GM21381 (cell line): ENCODE measurements at regions not wholly inside any gene's neighbourhood (a gene's known extent, or its start where the extent isn't known, plus 50 kb on each side); places are given as distances from the start of the nearest gene placed in this dataset.

Experiments
- ATAC-seq: cut with Tn5 transposase; IDR thresholded peaks from one replicate; pipeline ENCODE4 v1.9.1; 2021; ENCODE audit warnings: mild to moderate bottlenecking, moderate library complexity; ENCODE audit not compliant: unreplicated experiment

DNA sequence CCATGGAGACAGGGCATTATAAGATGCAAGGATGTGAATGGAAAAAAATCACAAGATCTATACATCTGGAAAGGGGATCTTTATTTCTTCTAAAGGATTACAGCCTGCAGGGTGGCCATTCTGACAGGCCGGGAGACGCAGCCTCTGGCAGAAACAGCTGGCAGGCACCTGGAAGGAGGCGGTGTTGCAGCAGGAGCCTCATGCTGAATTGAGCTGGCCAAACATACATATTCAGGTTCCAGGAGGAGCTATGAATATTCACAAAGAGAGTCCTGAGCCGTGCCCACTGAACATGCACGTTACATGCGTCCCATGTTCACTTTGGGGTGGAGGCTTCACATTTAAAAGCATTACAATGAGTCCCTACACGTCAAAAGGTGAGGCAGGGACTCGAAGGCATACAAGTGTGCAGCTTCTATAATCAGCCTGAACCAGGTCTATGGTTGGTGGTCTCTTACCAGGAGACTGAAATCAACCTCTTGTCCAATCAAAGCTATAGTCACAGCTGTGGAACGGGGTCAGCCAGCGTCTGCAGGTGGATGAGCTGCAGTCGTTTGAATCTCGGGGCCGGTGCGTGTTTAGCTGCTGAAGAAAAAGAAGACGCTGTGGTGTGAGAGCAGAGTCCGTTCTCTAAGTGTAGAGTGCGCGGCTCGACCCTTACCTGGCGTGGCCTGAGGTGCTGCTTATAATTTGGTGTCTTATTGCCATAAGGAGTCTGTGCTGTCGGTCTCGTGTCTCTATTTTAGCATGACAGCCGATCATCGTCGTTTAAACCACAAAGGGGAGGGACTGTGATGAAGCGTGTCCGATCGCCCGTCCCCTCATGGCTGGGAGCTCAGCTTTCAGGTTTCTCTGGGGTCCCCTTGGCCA, 183.0 kb downstream of the ETS2 start:
- ATAC-seq: no peak

GRCh38 chr21:38987633-38988508, 182.1 kb downstream of the ETS2 start:
- no peak for ATAC-seq

- no peak for ATAC-seq
Observed at GRCh38 chr21:38986806-38987632, 181.3 kb downstream of the ETS2 start.

DNA sequence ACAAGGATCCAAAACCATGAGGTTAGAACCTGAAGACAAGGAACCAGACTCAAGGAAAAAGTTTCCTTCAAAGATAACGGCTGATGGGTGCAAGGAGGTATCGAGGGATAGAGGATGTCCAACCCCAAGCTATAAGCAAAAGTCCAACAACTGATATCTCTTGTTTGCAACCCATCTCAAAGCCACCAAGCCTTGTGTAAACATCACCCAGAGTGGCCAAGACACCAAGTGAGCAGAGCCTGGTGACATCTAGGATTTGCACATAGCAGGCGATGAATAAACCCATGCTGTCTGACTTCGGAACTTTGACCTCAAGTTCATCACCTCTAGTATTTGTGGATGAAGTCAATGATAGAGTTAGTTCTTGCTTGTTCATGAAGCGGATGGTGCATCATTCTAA, 180.7 kb downstream of the ETS2 start:
- ATAC-seq: no peak

DNA sequence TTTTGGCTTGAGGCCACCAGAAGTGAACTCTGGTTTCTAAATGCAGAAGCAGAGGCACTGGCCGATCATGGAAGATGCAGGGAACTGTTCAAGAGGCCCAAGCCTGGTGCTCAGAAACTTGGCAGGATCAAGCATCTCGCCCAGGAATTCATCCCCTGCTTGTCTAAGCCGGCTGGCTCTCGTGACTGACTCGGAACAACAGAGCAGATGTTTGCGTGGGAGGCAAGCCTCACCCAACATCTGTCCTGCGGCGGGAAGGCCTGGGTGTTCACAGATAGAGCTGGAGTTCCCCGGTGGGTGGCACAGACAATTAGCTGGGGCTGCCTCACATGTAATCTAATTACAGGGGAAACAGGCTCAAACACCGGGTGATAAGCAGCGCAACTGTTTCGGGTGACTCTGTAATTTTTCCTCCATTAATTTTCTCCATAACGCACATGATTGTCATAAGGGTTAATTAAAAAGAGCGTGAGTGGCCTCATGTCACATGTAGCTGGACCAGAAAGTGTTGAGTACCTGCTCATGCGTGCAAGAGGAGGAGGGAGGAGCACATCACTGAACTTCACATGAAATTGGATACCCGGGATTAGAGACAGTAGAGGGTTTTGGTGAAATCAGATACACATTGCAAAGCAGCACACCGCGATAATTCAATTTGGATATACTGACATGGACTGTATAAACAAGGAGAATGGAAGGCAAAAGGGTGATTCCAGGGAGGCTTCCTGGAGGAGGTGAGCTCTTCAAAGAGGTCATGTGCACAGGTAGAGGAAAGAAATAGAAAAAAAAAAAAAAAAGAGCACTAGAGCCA, 180.0 kb downstream of the ETS2 start:
- ATAC-seq: peak; percentile 57

GRCh38 chr21:38984982-38985567, 179.3 kb downstream of the ETS2 start:
- ATAC-seq: no peak

DNA sequence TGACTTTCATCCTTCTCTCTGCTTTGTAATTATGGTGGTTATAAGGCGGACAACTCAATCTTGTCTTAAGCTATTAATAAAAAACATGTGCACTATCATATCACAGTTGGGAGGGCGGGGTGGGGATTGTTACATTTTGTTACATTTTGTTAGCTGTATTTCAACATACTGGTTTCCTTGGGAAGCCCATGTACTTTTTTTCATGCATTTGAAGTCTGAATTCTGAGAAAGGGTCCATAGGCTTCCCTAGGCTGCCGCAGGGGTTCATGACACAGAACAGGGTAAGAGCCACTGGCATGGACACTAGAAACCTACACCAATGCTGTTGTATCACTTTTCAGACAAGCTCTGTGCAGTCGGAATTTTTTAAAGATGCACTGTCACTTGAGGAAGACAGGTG, 178.8 kb downstream of the ETS2 start:
- no peak for ATAC-seq

GRCh38 chr21:38983560-38983959, 177.8 kb downstream of the ETS2 start:
- no peak for ATAC-seq

DNA sequence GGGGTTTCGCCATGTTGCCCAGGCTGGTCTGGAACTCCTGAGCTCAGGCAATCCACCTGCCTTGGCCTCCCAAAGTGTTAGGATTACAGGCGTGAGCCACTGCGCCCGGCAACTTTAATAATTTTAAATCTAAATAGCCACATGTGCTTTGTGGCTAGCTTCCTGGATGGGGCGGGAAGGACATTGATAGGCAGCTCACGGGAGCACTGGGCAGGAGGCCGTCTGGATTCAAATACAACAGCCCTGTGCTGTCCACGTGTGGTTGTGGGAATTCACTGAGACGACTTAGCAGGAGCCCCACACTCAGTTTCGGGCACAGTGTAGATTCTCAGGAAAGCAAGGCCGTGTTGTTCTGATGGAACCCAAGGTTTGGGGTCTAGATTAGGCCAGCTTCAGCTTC, 177.1 kb downstream of the ETS2 start:
- ATAC-seq: no peak

GRCh38 chr21:38982096-38982495, 176.4 kb downstream of the ETS2 start:
- ATAC-seq: no peak

DNA sequence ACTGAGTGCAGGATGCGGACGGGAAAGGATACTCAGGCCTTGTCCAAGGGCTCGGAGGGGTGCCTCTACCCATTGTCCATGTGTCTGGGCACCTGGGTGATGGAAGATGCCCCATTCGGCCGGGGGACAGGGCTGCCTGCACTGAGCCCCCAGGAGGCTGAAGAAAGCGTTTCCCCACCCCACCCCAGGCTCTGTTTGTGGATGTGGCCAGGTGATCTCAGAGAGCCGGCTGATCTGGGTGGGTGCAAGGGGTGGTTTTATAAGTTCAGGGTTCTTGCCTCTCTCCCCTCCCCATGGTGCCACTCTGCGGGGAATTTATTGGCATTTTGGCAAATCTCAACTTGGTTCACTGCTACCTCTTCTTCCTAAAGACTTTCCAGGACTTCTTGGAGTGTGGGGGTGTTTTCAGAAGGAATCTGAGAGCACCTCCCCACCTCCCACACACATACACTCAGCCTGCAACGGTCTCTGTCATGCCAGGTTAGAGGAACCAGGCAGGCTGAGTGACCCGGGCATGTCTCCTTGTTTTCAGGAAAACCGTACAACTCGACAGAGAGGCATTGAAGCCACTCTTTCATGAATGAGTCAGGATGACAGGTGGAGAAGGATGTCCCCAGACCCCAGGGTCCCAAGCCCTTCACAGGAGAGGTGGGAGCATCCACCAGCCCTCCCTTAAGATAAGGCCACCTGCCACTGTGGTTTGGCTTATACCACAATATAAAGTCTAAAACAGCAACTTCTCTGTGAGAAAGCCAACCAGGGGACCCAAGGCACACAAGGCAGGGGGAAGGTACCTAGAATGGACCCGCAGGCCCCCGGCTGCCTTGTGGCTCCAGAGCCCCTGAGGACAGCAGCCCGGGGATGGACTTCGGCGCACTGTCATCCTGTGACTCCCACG, 174.9 kb downstream of the ETS2 start:
- ATAC-seq: no peak

DNA sequence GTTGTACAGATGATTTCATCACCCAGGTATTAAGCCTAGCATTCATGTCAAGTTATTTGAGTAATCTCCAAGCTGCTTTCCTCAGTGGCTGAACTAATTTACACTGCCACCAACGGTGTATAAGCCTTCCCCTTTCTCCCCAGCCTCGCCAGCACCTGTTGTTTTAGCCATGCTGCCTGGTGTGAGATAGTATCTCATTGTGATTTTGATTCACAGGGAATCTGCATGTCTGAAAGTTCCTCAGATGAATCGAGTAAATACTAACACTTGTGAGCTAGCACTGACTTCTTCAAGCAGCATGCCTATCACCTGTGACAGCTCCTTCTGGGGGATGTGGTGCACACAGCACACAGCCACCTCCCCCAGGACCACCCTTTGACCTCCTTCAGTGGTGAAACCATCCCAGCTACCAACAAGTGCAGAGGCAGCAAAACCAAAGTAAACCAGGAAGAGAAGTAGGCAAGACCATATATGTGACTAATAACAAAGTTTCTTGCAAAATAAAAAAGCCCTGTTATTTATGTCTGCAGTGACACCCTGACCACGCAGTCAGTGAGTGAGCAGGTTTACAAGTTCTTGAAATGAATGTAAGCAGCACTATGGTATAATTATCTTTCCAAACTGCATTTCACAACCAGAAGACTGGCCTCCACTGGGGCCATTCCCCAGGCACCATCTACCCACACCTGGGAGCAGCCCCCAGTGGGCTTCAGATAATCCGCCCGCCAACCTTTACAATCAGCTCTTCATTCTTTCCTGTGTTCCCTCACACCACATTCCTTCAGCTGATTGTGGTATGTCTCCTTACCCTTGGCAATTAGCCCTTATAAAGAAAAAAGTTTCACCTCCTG, 173.8 kb downstream of the ETS2 start:
- ATAC-seq: no peak

DNA sequence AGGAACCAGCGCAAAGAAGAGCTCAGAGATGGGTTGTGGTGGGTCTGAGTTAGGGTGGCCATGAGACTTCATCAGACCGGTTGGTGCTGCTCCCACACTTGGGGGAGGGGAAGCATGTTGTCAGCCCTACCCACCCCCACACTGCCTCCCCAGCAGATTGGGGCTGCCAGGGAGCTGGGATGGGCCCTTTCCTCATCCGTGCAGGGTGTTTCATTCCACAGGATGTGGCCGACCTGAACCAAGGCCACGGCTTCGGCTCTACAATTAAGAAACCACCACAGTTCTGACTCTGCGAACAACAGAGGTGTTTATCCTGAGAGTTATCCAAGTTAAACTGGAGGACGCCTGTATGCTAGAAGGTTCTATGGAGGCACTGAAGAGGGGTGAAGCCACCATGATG, 171.2 kb downstream of the ETS2 start:
- ATAC-seq: no peak

DNA sequence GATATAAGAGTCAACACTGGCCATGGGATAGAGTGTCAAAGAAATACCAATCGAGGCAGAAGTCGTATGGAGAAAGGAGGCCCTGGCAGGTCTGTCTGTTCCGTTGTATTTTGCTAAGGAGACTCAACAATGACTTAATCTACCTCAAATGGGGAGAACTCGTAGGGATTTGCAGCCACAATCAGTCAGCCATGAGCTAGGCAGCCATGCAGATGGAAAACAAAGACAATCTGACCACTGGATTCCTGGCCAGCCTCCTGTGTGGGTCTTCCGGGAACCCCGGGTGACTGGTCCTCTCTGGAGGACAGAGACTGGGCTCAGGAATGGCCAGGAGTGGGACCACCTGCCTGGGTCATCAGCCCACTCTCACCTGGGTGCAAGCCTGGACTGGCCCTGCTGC, 167.8 kb downstream of the ETS2 start:
- ATAC-seq: no peak

DNA sequence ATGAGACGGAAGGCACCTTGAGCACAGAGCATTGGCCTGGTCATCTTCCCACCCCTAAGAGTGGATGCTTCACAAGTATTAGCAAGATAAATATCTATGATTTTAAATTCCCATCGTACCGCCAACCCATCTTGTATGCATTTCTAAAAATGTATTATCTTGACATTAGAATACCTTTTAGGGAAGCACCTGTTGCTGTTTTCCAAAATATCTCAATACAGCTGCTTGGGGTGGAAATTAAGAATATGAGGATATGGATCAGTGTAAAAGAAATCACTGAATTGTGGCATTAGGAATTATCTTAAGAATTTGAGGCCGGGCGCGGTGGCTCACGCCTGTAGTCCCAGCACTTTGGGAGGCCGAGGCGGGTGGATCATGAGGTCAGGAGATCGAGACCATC, 166.3 kb downstream of the ETS2 start:
- ATAC-seq: no peak

- ATAC-seq: no peak
Observed at GRCh38 chr21:38970765-38971164, 165.0 kb downstream of the ETS2 start.

GRCh38 chr21:38968887-38969543, 163.3 kb downstream of the ETS2 start:
- ATAC-seq: no peak
